SK-N-SH (cell line): ENCODE measurements at regions not wholly inside any gene's neighbourhood (a gene's known extent, or its start where the extent isn't known, plus 50 kb on each side); places are given as distances from the start of the nearest gene placed in this dataset.

Source experiments
- CHD2 ChIP-seq: fragments of 150-350 bp; IDR thresholded peaks from 2 replicates; pipeline ENCODE4 v1.6.1; 2018; ENCODE audit warnings: low read length; ENCODE audit not compliant: partially characterized antibody
- CTCF ChIP-seq: fragments of 200-600 bp; sonication (generic); IDR thresholded peaks from 2 replicates; pipeline ENCODE4 v1.6.1; 2017; ENCODE audit warnings: antibody characterized with exemption, mild to moderate bottlenecking, moderate library complexity
- ELF1 ChIP-seq: IDR thresholded peaks from 2 replicates; pipeline ENCODE4 v1.4.0; 2012
- EP300 ChIP-seq, 2 experiments: IDR thresholded peaks; 2 replicates each; pipeline versions ENCODE4 v1.4.0 to v1.6.1; 2012; ENCODE audit warnings: borderline replicate concordance in 1 of 2, low read depth in 1 of 2, low read length in 1 of 2
- EZH2phosphoT487 ChIP-seq: fragments of 200-600 bp; sonication (generic); IDR thresholded peaks from 2 replicates; pipeline ENCODE4 v1.6.1; 2017; ENCODE audit warnings: low read depth, mixed run types, mild to moderate bottlenecking, antibody characterized with exemption, moderate library complexity, borderline replicate concordance
- GABPA ChIP-seq: IDR thresholded peaks from 2 replicates; pipeline ENCODE4 v1.4.0; 2012; ENCODE audit warnings: low read depth, mild to moderate bottlenecking
- MAX ChIP-seq: IDR thresholded peaks from 2 replicates; pipeline ENCODE4 v1.4.0; 2012; ENCODE audit warnings: low read depth
- NFIC ChIP-seq: IDR thresholded peaks from 2 replicates; pipeline ENCODE4 v1.4.0; 2012; ENCODE audit warnings: borderline replicate concordance
- POLR2AphosphoS5 ChIP-seq: IDR thresholded peaks from 2 replicates; pipeline ENCODE4 v1.6.1; 2012; ENCODE audit warnings: low read depth, low read length
- RAD21 ChIP-seq: IDR thresholded peaks from 2 replicates; pipeline ENCODE4 v1.6.1; 2012; ENCODE audit warnings: mild to moderate bottlenecking, low read length
- RCOR1 ChIP-seq: fragments of 150-350 bp; IDR thresholded peaks from 2 replicates; pipeline ENCODE4 v1.6.1; 2017; ENCODE audit warnings: antibody characterized with exemption, low read length
- SMC3 ChIP-seq: IDR thresholded peaks from 2 replicates; pipeline ENCODE4 v1.6.1; 2012; ENCODE audit warnings: low read depth, low read length, improper control_type of control experiment
- USF2 ChIP-seq: fragments of 150-350 bp; IDR thresholded peaks from 2 replicates; pipeline ENCODE4 v1.6.1; 2017; ENCODE audit warnings: antibody characterized with exemption, low read length, low read depth, borderline replicate concordance

- no peak for TF ChIP-seq SMC3
- TF ChIP-seq CHD2 = no peak
- TF ChIP-seq CTCF = no peak
- TF ChIP-seq RAD21 = no peak
- no peak for TF ChIP-seq NFIC
- TF ChIP-seq MAX = no peak
- TF ChIP-seq ELF1 = no peak
- no peak for TF ChIP-seq EP300 (IDR thresholded peaks at IDR 0.05; ENCODE audit: borderline replicate concordance in 1 of 2, low read depth in 1 of 2, low read length in 1 of 2)
- no peak for TF ChIP-seq EZH2phosphoT487
- no peak for TF ChIP-seq USF2
- TF ChIP-seq POLR2AphosphoS5 = no peak
- TF ChIP-seq RCOR1 = no peak
- no peak for TF ChIP-seq GABPA
These were observed 122.6 kb upstream of the CCDC179 start for GRCh38 chr11:22982903-22983302.
